H9 (cell line): ENCODE measurements at regions not wholly inside any gene's neighbourhood (a gene's known extent, or its start where the extent isn't known, plus 50 kb on each side); places are given as distances from the start of the nearest gene placed in this dataset.
A peak's percentile ranks its signal among the peaks of the same experiment; 100 is the strongest.

Experiments
- DNase-seq: peaks from one replicate; pipeline ENCODE4 v3.0.0-alpha.2; 2017
- H2AFZ ChIP-seq: one replicate; pipeline ENCODE4 v1.6.1; 2013; ENCODE audit warnings: mild to moderate bottlenecking, low read length, control low read depth, moderate library complexity
- H2AK5ac ChIP-seq: 2 replicates; pipeline ENCODE4 v1.6.1; 2013; ENCODE audit warnings: low read length, control low read depth, mixed read lengths; ENCODE audit not compliant: insufficient read length
- H2BK120ac ChIP-seq: one replicate; pipeline ENCODE4 v1.6.1; 2013; ENCODE audit warnings: low read depth, mild to moderate bottlenecking, low read length, control low read depth, inconsistent platforms; ENCODE audit not compliant: poor library complexity, severe bottlenecking
- H2BK12ac ChIP-seq: 2 replicates; pipeline ENCODE4 v1.6.1; 2013; ENCODE audit warnings: low read length, control low read depth, mixed read lengths, low read depth; ENCODE audit not compliant: insufficient read length
- H2BK15ac ChIP-seq: 2 replicates; pipeline ENCODE4 v1.6.1; 2013; ENCODE audit warnings: low read depth, low read length, control low read depth
- H2BK20ac ChIP-seq: one replicate; pipeline ENCODE4 v1.6.1; 2013; ENCODE audit warnings: low read depth, mild to moderate bottlenecking, low read length, control low read depth, inconsistent platforms; ENCODE audit not compliant: poor library complexity, severe bottlenecking
- H2BK5ac ChIP-seq: 2 replicates; pipeline ENCODE4 v1.6.1; 2013; ENCODE audit warnings: low read length, control low read depth, mixed read lengths; ENCODE audit not compliant: insufficient read length
- H3K14ac ChIP-seq: 2 replicates; pipeline ENCODE4 v1.6.1; 2013; ENCODE audit warnings: low read length, control low read depth; ENCODE audit not compliant: insufficient read depth
- H3K18ac ChIP-seq: 2 replicates; pipeline ENCODE4 v1.6.1; 2013; ENCODE audit warnings: low read depth, mild to moderate bottlenecking, mixed read lengths, low read length, control low read depth; ENCODE audit not compliant: insufficient read length
- H3K23ac ChIP-seq: 2 replicates; pipeline ENCODE4 v1.6.1; 2013; ENCODE audit warnings: low read length, control low read depth, mixed read lengths, low read depth; ENCODE audit not compliant: insufficient read length
- H3K23me2 ChIP-seq: 2 replicates; pipeline ENCODE4 v1.6.1; 2013; ENCODE audit warnings: low read depth, mild to moderate bottlenecking, mixed read lengths, low read length, control low read depth; ENCODE audit not compliant: insufficient read length, poor library complexity, severe bottlenecking
- H3K27ac ChIP-seq: 2 replicates; pipeline ENCODE4 v1.5.1; 2013; ENCODE audit warnings: low read length, control low read depth, mixed read lengths, low read depth; ENCODE audit not compliant: insufficient read length
- H3K27me3 ChIP-seq: 2 replicates; pipeline ENCODE4 v1.6.1; 2013; ENCODE audit warnings: low read length, control low read depth, inconsistent platforms; ENCODE audit not compliant: insufficient read depth
- H3K4ac ChIP-seq: 2 replicates; pipeline ENCODE4 v1.6.1; 2013; ENCODE audit warnings: low read depth, mild to moderate bottlenecking, control low read depth, inconsistent platforms, low read length, moderate library complexity
- H3K4me1 ChIP-seq: 2 replicates; pipeline ENCODE4 v1.6.1; 2013; ENCODE audit warnings: low read length, control low read depth, inconsistent platforms; ENCODE audit not compliant: insufficient read depth
- H3K4me2 ChIP-seq: 2 replicates; pipeline ENCODE4 v1.6.1; 2013; ENCODE audit warnings: low read length, control low read depth, mixed read lengths; ENCODE audit not compliant: insufficient read length, insufficient read depth
- H3K56ac ChIP-seq: 2 replicates; pipeline ENCODE4 v1.6.1; 2013; ENCODE audit warnings: low read depth, mild to moderate bottlenecking, mixed read lengths, low read length, control low read depth; ENCODE audit not compliant: insufficient read length
- H3K79me1 ChIP-seq: 2 replicates; pipeline ENCODE4 v1.6.1; 2013; ENCODE audit warnings: low read depth, mild to moderate bottlenecking, moderate library complexity, low read length, control low read depth, inconsistent platforms; ENCODE audit not compliant: insufficient read depth, poor library complexity, severe bottlenecking
- H3K79me2 ChIP-seq: 2 replicates; pipeline ENCODE4 v1.6.1; 2013; ENCODE audit warnings: low read length, control low read depth, inconsistent platforms; ENCODE audit not compliant: insufficient read depth
- H3K9ac ChIP-seq: 2 replicates; pipeline ENCODE4 v1.6.1; 2013; ENCODE audit warnings: low read length, control low read depth, mixed read lengths; ENCODE audit not compliant: insufficient read length; ENCODE audit errors: extremely low read depth
- H3K9me3 ChIP-seq: one replicate; pipeline ENCODE4 v1.6.1; 2013; ENCODE audit warnings: low read depth, low read length, inconsistent platforms; ENCODE audit not compliant: control insufficient read depth
- H3T11ph ChIP-seq: one replicate; pipeline ENCODE4 v1.6.1; 2013; ENCODE audit warnings: mild to moderate bottlenecking, low read length, control low read depth, inconsistent platforms
- H4K20me1 ChIP-seq: one replicate; pipeline ENCODE4 v1.6.1; 2013; ENCODE audit not compliant: control insufficient read depth, insufficient read length, insufficient read depth
- H4K5ac ChIP-seq: 2 replicates; pipeline ENCODE4 v1.6.1; 2013; ENCODE audit warnings: low read depth, mild to moderate bottlenecking, mixed read lengths, low read length, control low read depth; ENCODE audit not compliant: insufficient read length
- H4K8ac ChIP-seq: replicated peaks from 2 replicates; pipeline ENCODE4 v1.6.1; 2013; ENCODE audit warnings: low read length, control low read depth, mixed read lengths, low read depth; ENCODE audit not compliant: insufficient read length
- H4K91ac ChIP-seq: 2 replicates; pipeline ENCODE4 v1.6.1; 2013; ENCODE audit warnings: low read depth, mild to moderate bottlenecking, moderate library complexity, mixed read lengths, low read length, control low read depth; ENCODE audit not compliant: insufficient read length
- H3K27ac Mint-ChIP-seq, 3 experiments: 2 replicates in 2 of 3; 3 replicates in 1 of 3; pipeline ENCODE4 v1.8.0; 2020 to 2021; ENCODE audit warnings: mixed read lengths in 3 of 3, mild to moderate bottlenecking in 1 of 3, moderate library complexity in 1 of 3
- H3K27me3 Mint-ChIP-seq: 2 replicates; pipeline ENCODE4 v1.8.0; 2021; ENCODE audit warnings: low read depth, mild to moderate bottlenecking, moderate library complexity, mixed read lengths
- H3K36me3 Mint-ChIP-seq, 3 experiments: 2 replicates in 2 of 3; 3 replicates in 1 of 3; pipeline ENCODE4 v1.8.0; 2020 to 2021; ENCODE audit warnings: low read depth in 3 of 3, mixed read lengths in 3 of 3; ENCODE audit not compliant: insufficient read depth in 1 of 3
- H3K4me1 Mint-ChIP-seq, 2 experiments: 2 replicates each; pipeline ENCODE4 v1.8.0; 2020; ENCODE audit warnings: mixed read lengths in 2 of 2
- H3K4me3 Mint-ChIP-seq, 2 experiments: 2 replicates in 1 of 2; 3 replicates in 1 of 2; pipeline ENCODE4 v1.8.0; 2020 to 2021; ENCODE audit warnings: mild to moderate bottlenecking in 2 of 2, mixed read lengths in 2 of 2, moderate library complexity in 1 of 2
- H3K9me3 Mint-ChIP-seq, 2 experiments: 2 replicates in 1 of 2; 3 replicates in 1 of 2; pipeline ENCODE4 v1.8.0; 2020; ENCODE audit warnings: mild to moderate bottlenecking in 2 of 2, mixed read lengths in 2 of 2, moderate library complexity in 1 of 2
- CTCF ChIP-seq: fragments of 200-600 bp; sonication (generic); conservative IDR thresholded peaks from 3 replicates; pipeline ENCODE4 v1.8.0; 2021; ENCODE audit warnings: antibody characterized with exemption, mild to moderate bottlenecking
- WGBS: extraction: QIAGEN DNeasy Blood & Tissue Kit; methylation state at CpG from one replicate; pipeline ENCODE4 v1.1.7; 2013; ENCODE audit warnings: missing lambda C conversion rate, low lambda C conversion rate, mixed read lengths; ENCODE audit not compliant: insufficient read length; ENCODE audit errors: extremely low coverage; 5-methylcytosine and 5-hydroxymethylcytosine counted together

- Mint-ChIP-seq H3K9me3 (no peaks in the 10 kb centered on the region), H3K27me3 (no peaks in the 10 kb centered on the region), H3K4me3 (no peak overlapping the region), H3K4me1 (peaks cover 20 to 32% of the 10 kb centered on the region in 2 experiments), H3K36me3 (no peaks in the 10 kb centered on the region), H3K27ac (peak overlapping the region in 2 of 3 experiments; percentile 0 to 1; a peak in 1 of 7 replicates)
- no peak for DNase-seq
- no CpG with 5 or more reads among the region's 6 CpGs for WGBS
- no peak overlapping the region for H2BK12ac ChIP-seq
- H3K4ac ChIP-seq = no peak overlapping the region
- no peak overlapping the region for H4K91ac ChIP-seq
- H2BK20ac ChIP-seq = no peak overlapping the region
- no peak overlapping the region for H3K23ac ChIP-seq
- no peak overlapping the region for H3K14ac ChIP-seq
- no peak overlapping the region for H4K5ac ChIP-seq
- H4K20me1 ChIP-seq = no peaks in the 10 kb centered on the region
- H3K79me1 ChIP-seq = no peaks in the 10 kb centered on the region
- H2BK5ac ChIP-seq = no peak overlapping the region
- H3K18ac ChIP-seq = no peak overlapping the region
- no peak for TF ChIP-seq CTCF
- no peak overlapping the region for H2AK5ac ChIP-seq
- H3K23me2 ChIP-seq = no peaks in the 10 kb centered on the region
- no peaks in the 10 kb centered on the region for H3K79me2 ChIP-seq
- H3K9me3 ChIP-seq = no peaks in the 10 kb centered on the region
- no peak overlapping the region for H4K8ac ChIP-seq
- no peaks in the 10 kb centered on the region for H3K27me3 ChIP-seq
- H3K56ac ChIP-seq = no peak overlapping the region
- H3K9ac ChIP-seq = no peak overlapping the region
- no peak overlapping the region for H3T11ph ChIP-seq
- no peak overlapping the region for H3K27ac ChIP-seq
- no peak overlapping the region for H2BK120ac ChIP-seq
- H2BK15ac ChIP-seq = no peak overlapping the region
- H3K4me2 ChIP-seq = no peak overlapping the region
- H3K4me1 ChIP-seq = peaks cover 7% of the 10 kb centered on the region
- H2AFZ ChIP-seq = no peak overlapping the region
Measured at GRCh38 chr12:24246934-24247333, 297.5 kb upstream of the SOX5 start.
